Sigmoid colon (tissue), 4 donors: ENCODE measurements at regions not wholly inside any gene's neighbourhood (a gene's known extent, or its start where the extent isn't known, plus 50 kb on each side); places are given as distances from the start of the nearest gene placed in this dataset.

ENCODE experiments used
- CTCF ChIP-seq, 4 experiments: fragments of 450-650 bp in 3 of 4; fragments of 200-600 bp in 1 of 4; IDR thresholded peaks; one replicate each; pipeline ENCODE4 v1.5.1; 2016 to 2019; ENCODE audit warnings: antibody characterized with exemption in 4 of 4, mild to moderate bottlenecking in 3 of 4, moderate library complexity in 2 of 4
- EP300 ChIP-seq, 4 donors: sonication (generic); formaldehyde crosslinking; IDR thresholded peaks; one replicate each; pipeline ENCODE4 v1.6.1; 2017; ENCODE audit warnings: antibody characterized with exemption in 4 of 4

DNA sequence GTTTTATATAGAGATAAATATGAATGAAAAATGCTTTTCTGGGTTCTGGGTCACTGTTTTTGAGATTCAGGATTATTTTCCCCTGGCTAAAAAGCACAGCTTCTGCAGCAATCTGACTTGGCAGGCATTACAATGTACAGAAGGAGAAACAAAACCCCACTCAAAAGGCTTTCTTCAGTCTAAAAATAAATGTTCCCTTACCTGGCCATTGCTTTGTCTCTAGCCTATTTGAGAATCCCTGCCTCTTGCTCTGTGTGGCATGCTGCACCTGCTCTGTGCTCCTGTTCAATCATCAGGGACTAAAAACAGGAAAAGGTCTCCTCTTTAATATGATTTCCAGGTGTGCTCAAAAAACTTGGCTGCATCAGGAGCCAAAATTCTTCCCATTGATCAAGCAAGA, 187.4 kb upstream of the STAC start:
- TF ChIP-seq EP300 (IDR thresholded peaks at IDR 0.05), result no peak
- TF ChIP-seq CTCF (IDR thresholded peaks at IDR 0.05), result no peak
